ENCODE measurements at regions not wholly inside any gene's neighbourhood (a gene's known extent, or its start where the extent isn't known, plus 50 kb on each side); places are given as distances from the start of the nearest gene placed in this dataset.
A peak's percentile ranks its signal among the peaks of the same experiment; 100 is the strongest.

DNA sequence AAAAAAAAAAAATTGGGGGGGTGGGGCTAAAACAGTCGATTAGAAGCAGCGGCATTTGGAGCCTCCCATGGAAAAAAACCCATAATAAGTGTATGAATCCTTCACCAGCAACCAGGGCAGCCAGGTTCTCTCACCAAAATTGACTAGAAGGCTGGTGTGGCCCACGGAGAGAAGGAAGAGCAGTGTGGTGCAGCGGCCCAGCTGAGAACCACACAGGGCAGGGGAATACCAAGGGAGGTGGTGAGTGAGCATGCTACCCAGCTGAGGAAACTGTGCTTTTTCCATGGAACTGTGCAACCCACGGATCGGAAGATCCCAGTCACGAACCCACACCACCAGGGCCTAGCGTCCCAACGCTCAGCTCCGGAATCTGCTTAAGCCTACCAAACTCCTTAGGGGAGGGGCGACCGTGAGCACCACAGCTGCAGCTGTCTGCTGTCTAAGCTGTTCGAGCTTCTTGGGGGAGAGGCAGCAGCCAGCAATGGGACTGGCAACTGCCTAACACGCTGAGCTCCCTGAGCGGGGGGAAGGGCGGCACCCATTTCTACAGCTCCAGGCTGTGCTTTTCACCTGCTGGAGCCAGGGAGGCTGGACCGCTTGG is 1037.2 kb upstream of the ACVR2A start:
- TF ChIP-seq, protein P1, sequence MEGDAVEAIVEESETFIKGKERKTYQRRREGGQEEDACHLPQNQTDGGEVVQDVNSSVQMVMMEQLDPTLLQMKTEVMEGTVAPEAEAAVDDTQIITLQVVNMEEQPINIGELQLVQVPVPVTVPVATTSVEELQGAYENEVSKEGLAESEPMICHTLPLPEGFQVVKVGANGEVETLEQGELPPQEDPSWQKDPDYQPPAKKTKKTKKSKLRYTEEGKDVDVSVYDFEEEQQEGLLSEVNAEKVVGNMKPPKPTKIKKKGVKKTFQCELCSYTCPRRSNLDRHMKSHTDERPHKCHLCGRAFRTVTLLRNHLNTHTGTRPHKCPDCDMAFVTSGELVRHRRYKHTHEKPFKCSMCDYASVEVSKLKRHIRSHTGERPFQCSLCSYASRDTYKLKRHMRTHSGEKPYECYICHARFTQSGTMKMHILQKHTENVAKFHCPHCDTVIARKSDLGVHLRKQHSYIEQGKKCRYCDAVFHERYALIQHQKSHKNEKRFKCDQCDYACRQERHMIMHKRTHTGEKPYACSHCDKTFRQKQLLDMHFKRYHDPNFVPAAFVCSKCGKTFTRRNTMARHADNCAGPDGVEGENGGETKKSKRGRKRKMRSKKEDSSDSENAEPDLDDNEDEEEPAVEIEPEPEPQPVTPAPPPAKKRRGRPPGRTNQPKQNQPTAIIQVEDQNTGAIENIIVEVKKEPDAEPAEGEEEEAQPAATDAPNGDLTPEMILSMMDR (IDR thresholded peaks at IDR 0.05; ENCODE audit: poor library complexity, severe bottlenecking), result no peak
- Histone ChIP-seq H3K4me1 (ENCODE audit: insufficient read depth, poor library complexity, severe bottlenecking) (peaks cover 11% of the 10 kb centered on the region), H3K27me3 (ENCODE audit: insufficient read depth, poor library complexity, severe bottlenecking) (no peaks in the 10 kb centered on the region), H3K27ac (ENCODE audit: poor library complexity, severe bottlenecking) (no peak overlapping the region), H3K9me3 (ENCODE audit: severe bottlenecking) (no peaks in the 10 kb centered on the region), H3K36me3 (ENCODE audit: low read depth) (no peaks in the 10 kb centered on the region), H3K4me3 (ENCODE audit: severe bottlenecking) (no peak overlapping the region)
- ATAC-seq (ENCODE audit: low read depth) (no peak), DNase-seq (ENCODE audit: low spot score) (no peak)

GRCh38 chr2:146806364-146807005 is 1038.3 kb upstream of the ACVR2A start:
- Histone ChIP-seq H3K27ac (ENCODE audit: poor library complexity, severe bottlenecking) (peak overlapping the region; percentile 41), H3K27me3 (ENCODE audit: insufficient read depth, poor library complexity, severe bottlenecking) (no peaks in the 10 kb centered on the region), H3K4me3 (ENCODE audit: severe bottlenecking) (no peak overlapping the region), H3K9me3 (ENCODE audit: severe bottlenecking) (no peaks in the 10 kb centered on the region), H3K4me1 (ENCODE audit: insufficient read depth, poor library complexity, severe bottlenecking) (peaks cover 11% of the 10 kb centered on the region), H3K36me3 (ENCODE audit: low read depth) (no peaks in the 10 kb centered on the region)
- TF ChIP-seq, protein P1 (IDR thresholded peaks at IDR 0.05; ENCODE audit: poor library complexity, severe bottlenecking), result no peak
- DNase-seq (ENCODE audit: low spot score), result no peak
- peak; percentile 81 for ATAC-seq (ENCODE audit: low read depth)

GRCh38 chr2:146804288-146804687 is 1040.5 kb upstream of the ACVR2A start:
- Histone ChIP-seq H3K27me3 (ENCODE audit: insufficient read depth, poor library complexity, severe bottlenecking) (no peaks in the 10 kb centered on the region), H3K4me3 (ENCODE audit: severe bottlenecking) (no peak overlapping the region), H3K36me3 (ENCODE audit: low read depth) (no peaks in the 10 kb centered on the region), H3K27ac (ENCODE audit: poor library complexity, severe bottlenecking) (no peak overlapping the region), H3K9me3 (ENCODE audit: severe bottlenecking) (no peaks in the 10 kb centered on the region), H3K4me1 (ENCODE audit: insufficient read depth, poor library complexity, severe bottlenecking) (peaks cover 11% of the 10 kb centered on the region)
- TF ChIP-seq, protein P1 (IDR thresholded peaks at IDR 0.05; ENCODE audit: poor library complexity, severe bottlenecking), result no peak
- DNase-seq (ENCODE audit: low spot score), result no peak
- ATAC-seq (ENCODE audit: low read depth), result no peak

DNA sequence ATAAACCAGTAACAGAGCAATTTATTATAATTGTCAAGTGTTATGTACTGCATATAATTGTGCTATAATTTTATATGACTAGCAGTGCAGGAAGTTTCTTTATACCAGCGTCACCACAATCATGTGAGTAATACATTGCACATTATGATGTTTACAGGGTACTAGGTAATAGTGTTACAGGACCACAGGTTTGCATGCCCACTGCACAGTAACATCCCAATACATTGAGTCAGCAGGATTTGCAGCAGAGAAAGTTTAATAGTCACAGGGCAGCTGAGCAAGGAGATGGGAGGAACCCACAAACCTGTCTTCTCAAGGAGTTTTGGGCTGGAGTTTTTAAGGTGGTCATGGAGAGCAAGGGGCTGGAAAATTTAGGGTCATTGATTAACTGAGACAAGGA is 1042.9 kb upstream of the ACVR2A start:
- H3K36me3 ChIP-seq (ENCODE audit: low read depth), result no peaks in the 10 kb centered on the region
- no peak for DNase-seq (ENCODE audit: low spot score)
- no peaks in the 10 kb centered on the region for H3K27me3 ChIP-seq (ENCODE audit: insufficient read depth, poor library complexity, severe bottlenecking)
- H3K9me3 ChIP-seq (ENCODE audit: severe bottlenecking), result no peaks in the 10 kb centered on the region
- peak; percentile 72 for ATAC-seq (ENCODE audit: low read depth)
- H3K4me1 ChIP-seq (ENCODE audit: insufficient read depth, poor library complexity, severe bottlenecking), result peaks cover 11% of the 10 kb centered on the region
- no peak overlapping the region for H3K4me3 ChIP-seq (ENCODE audit: severe bottlenecking)
- no peak overlapping the region for H3K27ac ChIP-seq (ENCODE audit: poor library complexity, severe bottlenecking)
- TF ChIP-seq, protein P1 (IDR thresholded peaks at IDR 0.05; ENCODE audit: poor library complexity, severe bottlenecking), result no peak

DNA sequence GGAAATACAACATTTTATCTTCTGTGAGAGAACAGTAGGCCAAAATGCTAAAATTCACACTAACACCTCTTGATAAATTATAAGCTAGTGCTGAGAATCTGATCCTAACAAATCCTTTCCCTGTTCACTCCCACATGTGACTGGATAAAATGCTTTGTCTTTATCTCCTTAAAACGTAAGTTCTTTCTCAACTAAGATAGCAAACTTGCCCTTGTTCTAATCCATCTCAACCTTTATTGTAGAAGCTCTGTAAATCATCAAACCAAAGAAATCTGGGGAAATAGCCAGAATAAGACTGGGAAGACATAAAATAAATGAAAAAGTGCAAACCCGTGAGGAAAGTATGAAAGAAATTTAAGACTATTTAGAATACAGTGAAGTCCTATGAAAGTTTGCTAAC is 1058.4 kb upstream of the ACVR2A start:
- no peak for DNase-seq (ENCODE audit: low spot score)
- H3K4me3 ChIP-seq (ENCODE audit: severe bottlenecking), result no peak overlapping the region

More for the DNA sequence above, 1058.4 kb upstream of the ACVR2A start:
- H3K9me3 ChIP-seq (ENCODE audit: severe bottlenecking), result peaks cover 3% of the 10 kb centered on the region
- no peaks in the 10 kb centered on the region for H3K36me3 ChIP-seq (ENCODE audit: low read depth)
- no peak for ATAC-seq (ENCODE audit: low read depth)
- no peaks in the 10 kb centered on the region for H3K27me3 ChIP-seq (ENCODE audit: insufficient read depth, poor library complexity, severe bottlenecking)
- no peaks in the 10 kb centered on the region for H3K4me1 ChIP-seq (ENCODE audit: insufficient read depth, poor library complexity, severe bottlenecking)
- TF ChIP-seq, protein P1 (IDR thresholded peaks at IDR 0.05; ENCODE audit: poor library complexity, severe bottlenecking), result no peak
- H3K27ac ChIP-seq (ENCODE audit: poor library complexity, severe bottlenecking), result no peak overlapping the region

Measured in RWPE2 (cell line).